ENCODE measurements at regions not wholly inside any gene's neighbourhood (a gene's known extent, or its start where the extent isn't known, plus 50 kb on each side); places are given as distances from the start of the nearest gene placed in this dataset.

- TF ChIP-seq CTCF (IDR thresholded peaks at IDR 0.05; ENCODE audit: low read depth, low read length, poor library complexity, severe bottlenecking) (no peak), EZH2phosphoT487 (IDR thresholded peaks at IDR 0.05; ENCODE audit: borderline replicate concordance, low read length) (no peak)
Observed at GRCh38 chr12:124405592-124405991, 110.7 kb downstream of the RFLNA start.

GRCh38 chr12:124405151-124405550, 110.3 kb downstream of the RFLNA start:
- TF ChIP-seq EZH2phosphoT487 (IDR thresholded peaks at IDR 0.05; ENCODE audit: borderline replicate concordance, low read length) (no peak), CTCF (IDR thresholded peaks at IDR 0.05; ENCODE audit: low read depth, low read length, poor library complexity, severe bottlenecking) (no peak)
- Histone ChIP-seq H3K9me2 (replicated peaks; ENCODE audit: control insufficient read depth, low read length) (no peaks in the 10 kb centered on the region), H3K27me3 (ENCODE audit: control insufficient read depth, low read length) (no peaks in the 10 kb centered on the region), H3K4me2 (ENCODE audit: low read length) (no peak overlapping the region), H3F3A (ENCODE audit: control insufficient read depth, insufficient read depth) (no peaks in the 10 kb centered on the region), H3K27ac (ENCODE audit: low read depth, low read length) (no peak overlapping the region), H3K9me3 (ENCODE audit: control insufficient read depth, insufficient read depth, low read length) (no peaks in the 10 kb centered on the region), H3K4me3 (ENCODE audit: low read length) (no peak overlapping the region), H3K36me3 (ENCODE audit: control insufficient read depth, low read length) (peaks cover 5% of the 10 kb centered on the region; the same call in 1 of the 2 replicates), H4K20me1 (ENCODE audit: control insufficient read depth, insufficient read depth, low read depth, low read length) (no peaks in the 10 kb centered on the region; the same call in 1 of the 2 replicates), H3K4me1 (ENCODE audit: control insufficient read depth, low read length) (no peaks in the 10 kb centered on the region), H3K79me2 (ENCODE audit: control insufficient read depth, low read length) (no peaks in the 10 kb centered on the region)

More at GRCh38 chr12:124405592-124405991, 110.7 kb downstream of the RFLNA start:
- no peaks in the 10 kb centered on the region for H3K9me2 ChIP-seq (replicated peaks; ENCODE audit: control insufficient read depth, low read length)
- no peak overlapping the region for H3K4me2 ChIP-seq (ENCODE audit: low read length)
- H3K79me2 ChIP-seq (ENCODE audit: control insufficient read depth, low read length), result no peaks in the 10 kb centered on the region
- no peaks in the 10 kb centered on the region for H3K27me3 ChIP-seq (ENCODE audit: control insufficient read depth, low read length)
- no peak overlapping the region for H3K4me3 ChIP-seq (ENCODE audit: low read length)
- no peaks in the 10 kb centered on the region for H3F3A ChIP-seq (ENCODE audit: control insufficient read depth, insufficient read depth)
- no peaks in the 10 kb centered on the region; the same call in 1 of the 2 replicates for H4K20me1 ChIP-seq (ENCODE audit: control insufficient read depth, insufficient read depth, low read depth, low read length)
- H3K36me3 ChIP-seq (ENCODE audit: control insufficient read depth, low read length), result peaks cover 3% of the 10 kb centered on the region; the same call in 1 of the 2 replicates
- H3K4me1 ChIP-seq (ENCODE audit: control insufficient read depth, low read length), result no peaks in the 10 kb centered on the region
- H3K9me3 ChIP-seq (ENCODE audit: control insufficient read depth, insufficient read depth, low read length), result no peaks in the 10 kb centered on the region
- H3K27ac ChIP-seq (ENCODE audit: low read depth, low read length), result no peak overlapping the region

GRCh38 chr12:124404162-124404784, 109.4 kb downstream of the RFLNA start:
- Histone ChIP-seq H3K27ac (ENCODE audit: low read depth, low read length) (no peak overlapping the region), H3K4me3 (ENCODE audit: low read length) (no peak overlapping the region), H3K36me3 (ENCODE audit: control insufficient read depth, low read length) (peaks cover 13% of the 10 kb centered on the region), H3K79me2 (ENCODE audit: control insufficient read depth, low read length) (no peaks in the 10 kb centered on the region), H3K9me3 (ENCODE audit: control insufficient read depth, insufficient read depth, low read length) (no peaks in the 10 kb centered on the region), H3K27me3 (ENCODE audit: control insufficient read depth, low read length) (no peaks in the 10 kb centered on the region), H3K4me2 (ENCODE audit: low read length) (no peak overlapping the region), H3K9me2 (replicated peaks; ENCODE audit: control insufficient read depth, low read length) (no peaks in the 10 kb centered on the region), H4K20me1 (ENCODE audit: control insufficient read depth, insufficient read depth, low read depth, low read length) (no peaks in the 10 kb centered on the region; the same call in none of the 2 replicates), H3F3A (ENCODE audit: control insufficient read depth, insufficient read depth) (no peaks in the 10 kb centered on the region), H3K4me1 (ENCODE audit: control insufficient read depth, low read length) (no peaks in the 10 kb centered on the region)
- TF ChIP-seq CTCF (IDR thresholded peaks at IDR 0.05; ENCODE audit: low read depth, low read length, poor library complexity, severe bottlenecking) (no peak), EZH2phosphoT487 (IDR thresholded peaks at IDR 0.05; ENCODE audit: borderline replicate concordance, low read length) (no peak)
